Myocyte (in vitro differentiated cells): ENCODE measurements at regions not wholly inside any gene's neighbourhood (a gene's known extent, or its start where the extent isn't known, plus 50 kb on each side); places are given as distances from the start of the nearest gene placed in this dataset.
A peak's percentile ranks its signal among the peaks of the same experiment; 100 is the strongest.
"Not testable (repeated sequence)": the region's sequence is repeated elsewhere in the genome, so short reads cannot be mapped to it uniquely, and the experiment has no call there.

Source experiments
- DNase-seq: peaks from one replicate; pipeline ENCODE4 v3.0.0-alpha.2; 2012; ENCODE audit warnings: low read depth

- DNase-seq = no peak
Observed at GRCh38 chrX:39275500-39276068, 474.3 kb downstream of the MID1IP1 start.

- DNase-seq = not testable (repeated sequence)
Observed at GRCh38 chrX:39277685-39278390, 476.6 kb downstream of the MID1IP1 start.

GRCh38 chrX:39283239-39283638 is 482.0 kb downstream of the MID1IP1 start:
- DNase-seq = no peak

GRCh38 chrX:39288592-39288991 is 487.3 kb downstream of the MID1IP1 start:
- no peak for DNase-seq

- DNase-seq = no peak
Observed at GRCh38 chrX:39289827-39290226, 488.6 kb downstream of the MID1IP1 start.

GRCh38 chrX:39293203-39293602 is 491.9 kb downstream of the MID1IP1 start:
- no peak for DNase-seq

- DNase-seq = no peak
Observed at GRCh38 chrX:39296472-39296871, 495.2 kb downstream of the MID1IP1 start.

GRCh38 chrX:39298821-39299220 is 497.6 kb downstream of the MID1IP1 start:
- DNase-seq = no peak

GRCh38 chrX:39299615-39300014 is 498.4 kb downstream of the MID1IP1 start:
- DNase-seq = no peak

GRCh38 chrX:39301036-39301435 is 499.8 kb downstream of the MID1IP1 start:
- DNase-seq = peak; percentile 24

- DNase-seq = no peak
Observed at GRCh38 chrX:39302838-39303237, 501.6 kb downstream of the MID1IP1 start.

- DNase-seq = no peak
Observed at GRCh38 chrX:39304746-39305145, 503.5 kb downstream of the MID1IP1 start.

- DNase-seq = no peak
Observed at GRCh38 chrX:39307488-39307887, 506.2 kb downstream of the MID1IP1 start.

GRCh38 chrX:39308126-39308525 is 506.9 kb downstream of the MID1IP1 start:
- no peak for DNase-seq

- peak; percentile 6 for DNase-seq
Observed at GRCh38 chrX:39309018-39309635, 507.9 kb downstream of the MID1IP1 start.

- DNase-seq = no peak
Observed at GRCh38 chrX:39309721-39310152, 508.5 kb downstream of the MID1IP1 start.

GRCh38 chrX:39310891-39311290 is 509.6 kb downstream of the MID1IP1 start:
- DNase-seq = no peak

GRCh38 chrX:39311646-39312045 is 510.4 kb downstream of the MID1IP1 start:
- DNase-seq = no peak

GRCh38 chrX:39313146-39313545 is 511.9 kb downstream of the MID1IP1 start:
- DNase-seq = no peak

- no peak for DNase-seq
Observed at GRCh38 chrX:39318506-39319343, 517.5 kb downstream of the MID1IP1 start.

- DNase-seq = no peak
Observed at GRCh38 chrX:39320165-39320564, 518.9 kb downstream of the MID1IP1 start.

GRCh38 chrX:39322496-39322895 is 521.2 kb downstream of the MID1IP1 start:
- DNase-seq = no peak
